GM23338 (cell line): ENCODE measurements at regions not wholly inside any gene's neighbourhood (a gene's known extent, or its start where the extent isn't known, plus 50 kb on each side); places are given as distances from the start of the nearest gene placed in this dataset.

Experiments used
- EZH2 ChIP-seq: fragments of 200-600 bp; sonication (generic); IDR thresholded peaks from one replicate; pipeline ENCODE4 v1.8.0; 2017; ENCODE audit warnings: antibody characterized with exemption, mild to moderate bottlenecking, low read depth; ENCODE audit not compliant: unreplicated experiment
- JUNB ChIP-seq: IDR thresholded peaks from one replicate; pipeline ENCODE4 v1.6.1; 2016; ENCODE audit warnings: antibody characterized with exemption; ENCODE audit not compliant: unreplicated experiment
- POLR2AphosphoS5 ChIP-seq: IDR thresholded peaks from 2 replicates; pipeline ENCODE4 v1.6.1; 2016; ENCODE audit warnings: antibody characterized with exemption, low read depth
- REST ChIP-seq: IDR thresholded peaks from one replicate; pipeline ENCODE4 v1.6.1; 2018; ENCODE audit warnings: antibody characterized with exemption; ENCODE audit not compliant: unreplicated experiment
- ZNF114 ChIP-seq: fragments of 250-450 bp; sonication (Bioruptor Pico); IDR thresholded peaks from 2 replicates; pipeline ENCODE4 v1.5.0; 2020; ENCODE audit warnings: mild to moderate bottlenecking, moderate library complexity
- ZNF462 ChIP-seq: fragments of 250-450 bp; sonication (Bioruptor Pico); IDR thresholded peaks from 2 replicates; pipeline ENCODE4 v1.5.0; 2020; ENCODE audit warnings: mild to moderate bottlenecking, moderate library complexity

- TF ChIP-seq ZNF462 (CRISPR knock-in tag) (no peak), REST (no peak), POLR2AphosphoS5 (no peak), EZH2 (no peak), JUNB (no peak), ZNF114 (CRISPR knock-in tag) (no peak)
Observed at GRCh38 chr6:22141241-22141745, 155.5 kb downstream of the PRL start (continued).
